ENCODE measurements at regions not wholly inside any gene's neighbourhood (a gene's known extent, or its start where the extent isn't known, plus 50 kb on each side); places are given as distances from the start of the nearest gene placed in this dataset.

DNA sequence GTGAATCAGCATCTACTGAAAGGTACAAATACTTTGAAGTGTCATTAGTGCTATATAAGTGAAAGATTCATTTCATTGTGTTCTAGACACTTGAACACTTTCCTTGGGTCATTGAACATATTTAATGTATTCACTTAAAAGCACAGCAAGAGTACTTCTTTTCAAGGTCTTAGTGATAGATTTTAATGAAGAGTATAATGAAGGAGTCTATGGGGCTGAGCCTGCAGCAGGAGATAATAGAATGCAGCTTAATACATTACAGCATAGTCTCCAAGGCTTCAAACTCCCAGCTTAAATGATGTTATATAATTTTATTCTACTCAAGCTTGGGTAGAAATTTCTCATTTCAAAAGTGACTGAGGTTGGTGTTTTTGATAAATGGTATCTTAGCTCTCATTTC lies 66.1 kb upstream of the VEGFC start:
- Mint-ChIP-seq H3K4me1 (no peaks in the 10 kb centered on the region), H3K36me3 (ENCODE audit: low read depth) (no peaks in the 10 kb centered on the region), H3K27ac (no peak overlapping the region)

DNA sequence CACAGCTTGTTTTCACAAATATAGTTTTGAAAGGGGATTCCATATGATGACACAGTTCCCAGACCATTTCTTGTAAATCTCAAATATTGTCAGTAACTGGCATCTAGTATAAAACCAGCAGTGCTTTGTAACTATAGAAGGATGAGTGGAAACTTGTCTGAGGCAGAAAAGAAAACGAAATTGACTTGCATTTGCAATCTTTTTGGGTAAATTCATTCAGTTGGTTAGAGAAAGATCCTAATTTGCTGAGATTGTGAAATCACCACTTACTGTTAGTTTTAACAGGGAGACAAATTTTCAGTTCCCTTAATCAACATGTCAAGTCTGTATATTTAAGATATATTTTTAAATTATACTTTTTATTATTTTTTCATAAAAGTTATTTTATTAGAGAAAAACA lies 71.5 kb upstream of the VEGFC start:
- no peak for DNase-seq
- Mint-ChIP-seq H3K4me3 (no peak overlapping the region), H3K4me1 (no peaks in the 10 kb centered on the region)

More for the DNA sequence above, 66.1 kb upstream of the VEGFC start:
- TF ChIP-seq, protein P1, sequence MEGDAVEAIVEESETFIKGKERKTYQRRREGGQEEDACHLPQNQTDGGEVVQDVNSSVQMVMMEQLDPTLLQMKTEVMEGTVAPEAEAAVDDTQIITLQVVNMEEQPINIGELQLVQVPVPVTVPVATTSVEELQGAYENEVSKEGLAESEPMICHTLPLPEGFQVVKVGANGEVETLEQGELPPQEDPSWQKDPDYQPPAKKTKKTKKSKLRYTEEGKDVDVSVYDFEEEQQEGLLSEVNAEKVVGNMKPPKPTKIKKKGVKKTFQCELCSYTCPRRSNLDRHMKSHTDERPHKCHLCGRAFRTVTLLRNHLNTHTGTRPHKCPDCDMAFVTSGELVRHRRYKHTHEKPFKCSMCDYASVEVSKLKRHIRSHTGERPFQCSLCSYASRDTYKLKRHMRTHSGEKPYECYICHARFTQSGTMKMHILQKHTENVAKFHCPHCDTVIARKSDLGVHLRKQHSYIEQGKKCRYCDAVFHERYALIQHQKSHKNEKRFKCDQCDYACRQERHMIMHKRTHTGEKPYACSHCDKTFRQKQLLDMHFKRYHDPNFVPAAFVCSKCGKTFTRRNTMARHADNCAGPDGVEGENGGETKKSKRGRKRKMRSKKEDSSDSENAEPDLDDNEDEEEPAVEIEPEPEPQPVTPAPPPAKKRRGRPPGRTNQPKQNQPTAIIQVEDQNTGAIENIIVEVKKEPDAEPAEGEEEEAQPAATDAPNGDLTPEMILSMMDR (IDR thresholded peaks at IDR 0.05), result no peak
- no peak for DNase-seq
- Mint-ChIP-seq H3K27me3 (ENCODE audit: low read depth, poor library complexity) (no peaks in the 10 kb centered on the region), H3K9me3 (no peaks in the 10 kb centered on the region), H3K4me3 (no peak overlapping the region)

DNA sequence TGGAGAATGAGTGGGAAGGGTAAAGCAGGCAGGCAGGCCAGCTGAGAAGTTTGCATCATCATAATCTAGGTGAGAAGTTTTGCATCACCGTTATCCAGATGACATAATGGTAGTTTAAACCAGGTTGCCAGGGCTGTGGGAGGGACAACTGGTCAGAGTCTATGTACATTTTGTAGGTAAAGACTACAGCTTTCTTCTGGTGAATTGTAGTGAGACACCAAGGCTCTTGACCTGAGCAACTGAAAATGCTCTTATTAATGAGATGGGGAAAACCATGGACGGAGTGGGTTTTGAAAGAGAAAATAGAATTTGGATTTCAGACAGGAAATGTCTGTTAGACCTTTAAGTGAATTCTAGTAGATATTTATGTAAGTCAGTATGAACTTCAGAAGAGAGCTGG lies 76.0 kb upstream of the VEGFC start:
- TF ChIP-seq, protein P1 (IDR thresholded peaks at IDR 0.05), result no peak
- Mint-ChIP-seq H3K36me3 (ENCODE audit: low read depth) (no peaks in the 10 kb centered on the region), H3K4me1 (no peaks in the 10 kb centered on the region), H3K9me3 (peaks cover 16% of the 10 kb centered on the region), H3K27me3 (ENCODE audit: low read depth, poor library complexity) (peaks cover 3% of the 10 kb centered on the region), H3K4me3 (no peak overlapping the region), H3K27ac (no peak overlapping the region)
- DNase-seq, result no peak

More for the DNA sequence above, 71.5 kb upstream of the VEGFC start:
- Mint-ChIP-seq H3K9me3 (no peaks in the 10 kb centered on the region), H3K27me3 (ENCODE audit: low read depth, poor library complexity) (no peaks in the 10 kb centered on the region), H3K36me3 (ENCODE audit: low read depth) (no peaks in the 10 kb centered on the region), H3K27ac (no peak overlapping the region)
- TF ChIP-seq, protein P1 (IDR thresholded peaks at IDR 0.05), result no peak

DNA sequence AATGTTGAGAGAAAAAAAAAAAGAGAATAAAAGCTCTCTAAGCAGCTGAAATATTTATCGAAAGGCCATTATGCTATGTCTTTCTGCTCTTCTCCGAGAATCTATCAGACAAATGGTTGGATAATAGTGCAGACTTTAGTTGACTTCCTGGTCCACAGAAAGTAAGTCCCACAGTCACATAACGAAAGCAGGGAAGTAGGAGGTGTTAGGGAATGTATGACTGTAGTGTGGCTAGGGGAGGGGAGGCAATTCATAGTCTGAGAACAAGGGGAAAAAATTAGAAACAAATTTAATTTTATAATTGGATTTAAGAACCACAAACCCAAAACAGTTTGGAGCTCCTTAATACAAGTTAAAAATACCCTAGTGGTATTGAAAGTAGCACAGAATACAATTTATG lies 79.7 kb upstream of the VEGFC start:
- H3K9me3 Mint-ChIP-seq, result peaks cover 16% of the 10 kb centered on the region
- H3K4me3 Mint-ChIP-seq, result no peak overlapping the region
- peaks cover 9% of the 10 kb centered on the region for H3K4me1 Mint-ChIP-seq
- no peak for DNase-seq
- TF ChIP-seq, protein P1 (IDR thresholded peaks at IDR 0.05), result no peak
- H3K27me3 Mint-ChIP-seq (ENCODE audit: low read depth, poor library complexity), result peaks cover 3% of the 10 kb centered on the region
- H3K27ac Mint-ChIP-seq, result no peak overlapping the region
- H3K36me3 Mint-ChIP-seq (ENCODE audit: low read depth), result no peaks in the 10 kb centered on the region

DNA sequence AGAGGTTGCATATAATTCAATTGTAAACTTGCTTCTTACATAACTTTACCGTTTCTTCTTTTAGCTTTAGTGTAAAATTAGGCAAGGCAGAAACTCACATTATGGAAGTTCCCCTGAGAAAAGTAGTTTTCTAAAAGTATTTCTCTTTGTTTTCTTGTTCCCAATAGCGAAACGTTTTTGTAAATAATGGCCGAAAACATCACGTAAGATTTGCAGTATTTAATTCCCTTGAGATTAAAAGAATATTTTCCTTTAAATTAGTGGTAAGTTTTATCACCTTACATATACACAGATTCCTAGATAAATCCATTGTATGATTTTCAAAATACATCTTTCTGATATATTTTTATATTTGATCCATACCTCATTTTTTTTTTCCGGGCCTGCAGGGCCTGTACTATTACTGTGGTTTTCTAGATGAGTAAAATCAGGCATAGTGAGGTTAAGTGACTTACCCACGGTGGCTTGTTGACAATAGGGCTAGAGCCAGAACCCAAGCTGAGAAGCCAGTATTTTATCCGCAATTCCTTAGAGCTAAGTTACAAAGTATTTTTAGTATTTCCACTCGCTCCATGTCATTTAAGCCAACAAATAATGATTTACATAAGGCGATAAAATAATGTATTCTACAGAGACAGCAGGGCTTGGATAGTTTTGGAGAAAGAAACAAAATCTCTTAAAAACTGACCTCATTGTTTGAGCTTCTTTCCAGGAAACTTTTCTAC lies 82.2 kb upstream of the VEGFC start:
- DNase-seq, result no peak
- Mint-ChIP-seq H3K27ac (peak overlapping the region; percentile 31), H3K36me3 (ENCODE audit: low read depth) (no peaks in the 10 kb centered on the region), H3K4me1 (peaks cover 9% of the 10 kb centered on the region), H3K27me3 (ENCODE audit: low read depth, poor library complexity) (peaks cover 3% of the 10 kb centered on the region), H3K4me3 (no peak overlapping the region), H3K9me3 (peaks cover 16% of the 10 kb centered on the region)
- TF ChIP-seq, protein P1 (IDR thresholded peaks at IDR 0.05), result no peak

DNA sequence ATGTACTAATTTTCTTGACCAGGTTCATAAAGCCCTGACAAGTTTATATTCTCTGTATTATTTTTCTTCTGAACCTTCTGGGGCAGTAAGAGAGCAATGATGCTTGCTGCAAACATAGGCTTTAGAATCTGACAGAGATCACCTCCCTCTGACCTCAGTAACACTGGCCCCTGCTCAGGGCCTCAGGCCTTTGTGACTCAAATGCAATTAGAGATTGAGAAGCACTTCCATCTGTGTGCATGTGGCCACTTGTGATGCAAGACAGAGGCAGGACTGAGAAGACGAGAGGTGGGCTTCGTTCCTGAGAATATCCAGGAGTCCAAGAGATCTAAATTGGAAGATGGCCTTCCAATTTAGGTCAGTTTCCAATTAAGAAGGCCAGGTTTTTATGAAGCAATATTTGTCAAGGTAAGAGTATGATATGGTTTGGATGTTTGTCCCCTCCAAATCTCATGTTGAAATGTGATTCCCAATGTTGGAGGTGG lies 82.8 kb upstream of the VEGFC start:
- peaks cover 9% of the 10 kb centered on the region for H3K4me1 Mint-ChIP-seq
- TF ChIP-seq, protein P1 (IDR thresholded peaks at IDR 0.05), result no peak
- H3K9me3 Mint-ChIP-seq, result peaks cover 10% of the 10 kb centered on the region
- H3K27me3 Mint-ChIP-seq (ENCODE audit: low read depth, poor library complexity), result peaks cover 2% of the 10 kb centered on the region
- H3K4me3 Mint-ChIP-seq, result no peak overlapping the region
- H3K36me3 Mint-ChIP-seq (ENCODE audit: low read depth), result no peaks in the 10 kb centered on the region
- peak overlapping the region; percentile 31 for H3K27ac Mint-ChIP-seq
- DNase-seq, result no peak

All from nephron progenitor cell (in vitro differentiated cells).